Right forelimb (tissue), 1 donor: ENCODE measurements at regions not wholly inside any gene's neighbourhood (a gene's known extent, or its start where the extent isn't known, plus 50 kb on each side); places are given as distances from the start of the nearest gene placed in this dataset.

Experiments
- DNase-seq: peaks from one replicate; pipeline ENCODE4 v3.0.0-alpha.2; 2018

DNA sequence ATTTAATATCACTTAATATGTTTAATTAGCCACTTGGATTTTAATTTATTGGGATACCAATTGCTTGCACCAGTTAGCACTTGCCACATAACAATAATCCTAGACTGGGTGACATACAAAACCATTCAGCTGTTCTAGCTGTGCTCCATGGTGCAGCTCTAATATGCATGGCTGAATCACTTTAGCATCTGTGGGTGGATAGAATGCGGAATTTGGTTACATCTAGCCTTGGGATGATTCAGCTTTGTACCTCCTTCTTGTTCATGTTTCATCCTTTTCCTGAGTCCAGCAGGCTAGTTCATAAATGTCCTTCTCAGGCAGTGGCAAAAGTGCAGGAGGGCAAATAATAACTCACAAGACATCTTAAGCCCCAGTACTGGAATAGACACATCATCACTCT, 1263.0 kb downstream of the LRFN5 start:
- DNase-seq, result no peak

DNA sequence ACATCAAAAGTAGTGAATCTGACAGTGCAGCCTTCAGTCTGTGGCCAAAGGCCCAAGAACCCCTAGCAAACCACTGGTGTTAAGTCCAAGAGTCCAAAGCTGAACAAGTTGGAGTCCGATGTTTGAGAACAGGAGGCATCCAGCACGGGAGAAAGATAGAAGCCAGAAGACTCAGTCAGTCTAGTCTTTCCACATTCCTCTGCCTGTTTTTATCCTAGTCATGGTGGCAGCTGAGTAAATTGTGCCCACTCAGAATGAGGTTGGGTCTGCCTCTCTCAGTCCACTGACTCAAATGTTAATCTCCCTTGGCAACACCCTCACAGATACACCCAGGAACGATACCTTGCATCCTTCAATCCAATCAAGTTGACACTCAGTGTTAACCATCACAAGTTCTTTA, 1255.4 kb downstream of the LRFN5 start:
- DNase-seq, result no peak

GRCh38 chr14:42860371-42860770, 1253.7 kb downstream of the LRFN5 start:
- no peak for DNase-seq

DNA sequence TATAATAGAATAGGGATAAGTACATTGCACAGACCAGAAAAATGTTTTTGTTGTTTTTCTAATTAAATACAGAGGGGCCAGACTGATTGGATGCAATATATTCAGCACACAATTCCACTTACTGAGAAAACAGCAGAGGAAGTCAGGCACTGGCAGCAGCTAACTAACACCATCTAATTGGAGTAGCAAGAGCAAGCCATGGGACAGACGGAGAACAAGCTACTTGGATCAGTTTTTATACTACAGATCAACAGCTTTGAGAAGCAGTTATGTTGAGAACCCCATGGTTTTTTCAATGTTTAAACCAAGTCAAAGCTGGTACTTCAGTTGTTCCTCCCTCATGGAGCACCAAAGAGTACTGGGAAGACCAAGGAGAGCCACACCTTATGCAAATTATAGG, 1249.4 kb downstream of the LRFN5 start:
- no peak for DNase-seq

DNA sequence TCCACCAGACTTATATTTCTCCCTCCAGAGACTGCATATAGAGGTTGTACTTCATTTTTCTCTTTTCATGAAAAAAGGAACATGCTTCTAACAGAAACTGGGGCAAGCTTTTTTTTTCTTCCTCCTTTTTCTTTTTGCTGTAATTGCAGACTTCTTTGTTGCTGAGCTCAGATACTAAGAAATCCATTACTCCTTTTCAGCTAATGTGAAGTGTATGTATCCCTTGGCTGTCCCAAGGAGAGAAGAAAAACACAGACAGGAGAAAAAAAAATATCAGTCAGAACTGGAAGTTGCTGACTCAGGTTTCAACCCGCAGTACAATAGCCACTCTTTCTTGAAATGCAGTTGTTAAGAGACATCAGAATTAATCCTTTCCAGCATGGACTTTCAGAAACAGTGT, 1248.4 kb downstream of the LRFN5 start:
- DNase-seq, result no peak

GRCh38 chr14:42854061-42854460, 1247.4 kb downstream of the LRFN5 start:
- no peak for DNase-seq

DNA sequence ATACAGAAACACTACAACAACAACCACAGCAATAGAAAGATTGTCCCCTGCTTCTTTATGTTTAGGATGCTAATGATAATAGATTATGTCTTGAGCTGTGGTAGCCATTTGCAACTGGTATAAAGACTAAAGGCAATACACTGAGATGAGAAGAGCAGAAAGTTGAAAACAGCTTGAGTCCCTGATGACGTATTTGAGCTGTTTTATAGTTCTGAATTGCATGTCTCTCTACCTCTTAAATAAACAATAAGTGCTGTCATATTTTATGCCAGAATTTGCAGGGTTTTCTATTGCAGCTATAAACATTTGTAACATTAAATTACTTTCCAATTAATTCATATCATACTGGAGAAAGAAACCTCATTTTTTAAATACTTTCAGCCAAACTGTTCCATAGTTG, 1242.0 kb downstream of the LRFN5 start:
- DNase-seq, result no peak

- no peak for DNase-seq
These were observed 1208.1 kb downstream of the LRFN5 start for GRCh38 chr14:42814817-42815216.

DNA sequence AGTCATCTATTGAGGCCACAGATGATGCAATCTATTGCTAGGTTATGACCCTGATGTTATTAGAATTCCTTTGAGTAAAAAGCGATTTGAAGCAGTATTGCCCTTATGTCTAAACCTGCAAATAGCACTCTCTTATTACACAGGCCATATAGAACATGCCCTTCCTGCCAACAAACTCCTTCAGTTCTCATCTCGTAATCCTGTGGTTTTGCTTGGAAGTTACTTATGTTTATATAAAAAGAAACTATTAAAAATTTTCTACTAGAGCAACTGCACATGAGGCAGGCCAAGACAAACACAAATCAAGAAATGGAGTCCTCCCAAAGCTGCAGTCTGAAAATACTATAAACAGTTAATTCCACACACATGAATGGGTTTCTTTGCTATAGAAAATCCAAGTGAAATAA, 1200.2 kb downstream of the LRFN5 start:
- no peak for DNase-seq

GRCh38 chr14:42804141-42804540, 1197.5 kb downstream of the LRFN5 start:
- DNase-seq, result no peak

- DNase-seq, result no peak
These were observed 1195.7 kb downstream of the LRFN5 start for GRCh38 chr14:42802346-42802745.

DNA sequence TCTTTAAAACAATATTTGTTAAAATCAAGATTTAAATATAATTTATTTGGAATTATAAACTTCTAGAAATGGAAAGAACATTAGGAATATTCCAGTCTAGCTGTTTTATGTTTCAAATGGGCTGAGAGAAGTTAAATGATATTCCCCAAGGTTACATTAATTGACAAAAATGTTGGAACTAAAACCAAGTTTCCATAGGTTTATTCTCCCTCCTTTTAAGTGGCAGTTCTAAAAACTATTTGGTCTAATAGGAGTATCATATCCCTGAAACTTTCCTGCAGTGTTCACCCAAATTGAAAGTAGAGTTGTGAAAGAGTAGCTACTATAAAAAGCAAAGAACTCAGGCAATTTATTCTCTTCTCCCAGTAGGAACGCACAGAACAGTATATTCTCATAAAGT, 1185.5 kb downstream of the LRFN5 start:
- no peak for DNase-seq

DNA sequence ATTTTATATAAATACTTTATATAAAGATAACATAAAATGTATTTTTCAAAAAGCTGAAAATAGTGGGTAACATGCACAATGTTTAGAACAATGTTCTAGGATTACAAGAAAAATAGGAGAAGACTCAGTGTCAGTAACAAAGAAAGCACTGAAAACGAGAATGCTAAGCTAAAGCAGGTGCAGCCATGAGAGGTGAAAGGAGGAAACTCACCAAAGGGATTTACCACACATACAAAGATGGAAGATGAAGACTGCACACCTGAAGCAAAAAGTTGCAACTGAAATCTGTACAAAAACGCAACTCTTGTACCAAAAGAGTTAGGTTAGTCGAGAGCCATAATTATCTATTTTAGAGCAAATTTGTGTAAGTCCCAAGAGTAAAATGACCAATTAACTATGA, 1176.1 kb downstream of the LRFN5 start:
- DNase-seq, result no peak

DNA sequence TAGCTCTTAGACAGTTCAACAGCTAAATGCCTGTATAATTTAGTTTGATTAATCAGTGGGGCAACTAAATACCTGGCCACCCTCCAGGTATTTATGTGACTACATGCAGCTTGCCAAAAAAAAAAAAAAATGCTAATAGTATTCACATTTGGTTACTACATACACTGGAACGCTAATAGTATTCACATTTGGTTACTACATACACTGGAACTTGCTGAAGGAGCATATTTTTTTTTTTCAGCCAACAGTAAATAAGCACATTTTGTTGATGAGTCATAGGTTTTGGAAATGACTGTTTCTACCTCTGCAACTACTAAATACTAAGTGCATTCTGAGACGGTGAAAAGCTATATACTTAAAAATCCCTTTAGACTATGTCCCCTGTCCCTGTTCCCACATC, 1172.3 kb downstream of the LRFN5 start:
- no peak for DNase-seq

GRCh38 chr14:42750771-42751170, 1144.1 kb downstream of the LRFN5 start:
- no peak for DNase-seq

DNA sequence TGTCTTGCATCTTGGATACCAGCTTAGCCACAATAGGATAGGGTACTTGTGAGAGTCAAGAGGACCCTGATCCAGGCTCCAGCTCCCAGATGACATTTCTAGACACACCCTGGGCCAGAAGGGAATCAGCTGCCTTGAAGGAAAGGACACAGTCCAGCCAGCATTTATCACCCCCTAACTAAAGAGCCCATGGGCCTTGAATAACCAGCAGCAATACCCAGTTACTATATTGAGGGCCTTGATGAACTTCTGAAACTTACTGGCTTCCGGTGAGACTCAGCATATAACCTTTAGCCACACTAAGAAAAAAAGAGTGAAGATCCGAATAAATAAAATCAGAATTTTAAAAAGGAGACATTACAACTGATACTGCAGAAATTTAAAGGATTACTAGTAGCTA, 1135.4 kb downstream of the LRFN5 start:
- DNase-seq, result no peak

DNA sequence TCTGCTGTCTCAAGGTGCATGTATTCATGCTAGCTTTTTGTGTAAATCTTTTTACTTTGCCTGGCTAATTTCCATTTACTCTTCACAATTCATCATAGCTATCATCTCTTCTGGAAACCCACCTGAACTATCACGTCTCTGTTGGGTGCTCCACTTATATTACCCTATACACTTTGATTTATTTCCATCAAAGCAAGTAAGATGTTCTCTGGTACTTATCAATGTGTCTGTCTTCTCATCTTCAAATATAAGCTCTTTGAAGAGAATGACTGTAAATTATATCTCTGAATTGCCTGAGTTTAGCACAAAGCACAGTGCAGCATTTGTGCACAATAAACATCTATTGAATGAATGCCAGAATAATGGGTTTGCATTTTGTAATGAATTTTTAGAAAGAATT, 1129.7 kb downstream of the LRFN5 start:
- no peak for DNase-seq

GRCh38 chr14:42734041-42734440, 1127.4 kb downstream of the LRFN5 start:
- DNase-seq, result no peak

GRCh38 chr14:42732005-42732404, 1125.3 kb downstream of the LRFN5 start:
- no peak for DNase-seq

DNA sequence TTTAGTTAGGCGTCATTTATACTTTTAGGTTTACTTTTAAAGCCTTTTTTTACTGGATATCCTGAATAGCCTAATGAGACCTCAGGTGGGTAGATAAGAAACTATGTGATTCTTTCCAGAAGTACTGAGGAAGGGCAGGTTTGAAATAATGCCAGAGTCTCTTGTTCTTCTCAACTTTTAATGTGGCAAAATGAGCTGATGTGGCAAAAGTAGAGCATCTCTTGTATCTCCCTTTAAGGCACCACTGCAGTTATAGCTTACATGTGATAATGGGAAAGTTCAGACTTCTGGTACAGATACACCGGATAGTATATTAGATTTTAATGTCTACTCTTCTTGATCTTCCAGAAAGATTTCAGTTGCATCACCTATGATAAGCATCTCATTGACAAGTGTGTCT, 1124.8 kb downstream of the LRFN5 start:
- DNase-seq, result no peak

DNA sequence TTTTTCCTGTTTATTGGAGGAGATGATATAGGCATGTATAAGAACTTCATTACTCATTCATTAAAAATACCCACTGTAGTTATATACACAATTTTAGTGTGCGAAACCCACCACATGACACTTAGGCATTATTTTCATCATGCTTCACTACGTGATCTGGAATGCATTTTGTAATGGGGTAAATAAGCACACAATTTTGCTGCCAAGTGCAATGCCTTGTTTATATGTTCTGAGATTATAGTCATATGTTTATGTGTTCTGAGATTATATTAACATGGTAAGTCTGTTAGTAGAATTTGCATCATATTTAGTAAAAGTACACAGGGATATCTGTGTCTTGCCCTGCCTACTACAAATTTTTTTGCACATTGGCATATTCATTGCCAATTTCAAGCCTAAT, 1123.0 kb downstream of the LRFN5 start:
- no peak for DNase-seq

GRCh38 chr14:42719391-42719790, 1112.7 kb downstream of the LRFN5 start:
- DNase-seq, result no peak

DNA sequence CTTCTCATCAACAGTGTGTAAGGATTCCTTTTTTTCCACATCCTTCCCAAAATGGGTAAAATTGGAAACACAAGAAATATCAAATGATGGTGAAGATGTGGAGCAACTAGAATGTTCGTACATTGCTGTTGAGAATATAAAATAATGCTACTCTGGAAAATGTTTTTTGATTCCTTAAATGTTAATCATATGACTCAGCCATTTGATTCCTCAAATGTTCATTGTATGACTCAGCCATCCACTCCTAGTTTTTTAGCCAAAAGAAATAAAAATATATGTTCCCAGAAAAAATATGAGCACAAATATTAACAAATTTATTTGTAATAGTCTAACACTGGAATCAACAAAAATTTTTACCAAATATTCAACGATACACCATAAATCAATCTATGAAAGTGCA, 1108.6 kb downstream of the LRFN5 start:
- no peak for DNase-seq

DNA sequence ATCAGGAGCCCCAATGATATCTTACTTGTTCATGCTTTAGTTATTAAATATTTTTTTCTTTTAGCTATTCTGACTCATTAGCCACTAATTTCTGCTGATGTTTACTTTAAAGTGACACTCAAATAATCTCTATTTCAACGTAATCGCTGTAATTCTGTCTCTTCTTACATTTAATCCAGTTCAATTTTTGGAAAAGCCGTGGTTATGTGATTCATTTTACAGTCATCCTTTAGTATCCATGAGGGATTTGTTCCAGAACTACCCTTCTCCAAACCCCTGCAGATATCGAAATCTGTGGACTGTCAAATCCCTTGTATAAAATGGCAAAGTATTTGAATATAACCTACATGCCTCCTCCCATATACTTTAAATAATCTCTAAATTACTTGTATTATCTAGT, 1103.4 kb downstream of the LRFN5 start:
- no peak for DNase-seq

DNA sequence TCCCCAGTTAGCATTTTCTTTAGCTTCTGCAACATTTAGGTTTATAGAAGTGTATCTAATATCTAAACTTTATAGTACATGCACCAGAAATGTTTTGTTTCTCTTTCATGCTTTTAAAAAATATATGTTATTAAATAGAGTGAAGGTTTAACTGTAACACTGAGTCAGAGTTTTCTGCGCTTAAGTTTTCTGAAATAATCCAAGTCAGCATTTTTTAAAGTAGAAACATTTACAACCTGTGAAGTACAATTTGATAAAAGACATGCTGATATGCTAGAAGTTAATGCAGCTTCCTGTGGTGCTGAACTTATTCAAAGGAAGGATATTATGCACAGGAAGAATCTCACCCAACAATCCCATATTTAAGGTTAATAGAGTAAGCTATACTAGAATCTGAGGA, 1096.8 kb downstream of the LRFN5 start:
- DNase-seq, result no peak

GRCh38 chr14:42687421-42687820, 1080.7 kb downstream of the LRFN5 start:
- DNase-seq, result no peak
